ENCODE measurements at regions not wholly inside any gene's neighbourhood (a gene's known extent, or its start where the extent isn't known, plus 50 kb on each side); places are given as distances from the start of the nearest gene placed in this dataset.

GRCh38 chr6:128597956-128598355, 77.6 kb upstream of the PTPRK start:
- intact Hi-C loops (cut with DNase I; ENCODE audit: low total_unique reads) = no loop called here
- DNase-seq = no peak
- H3K9me3 ChIP-seq = no peaks in the 10 kb centered on the region
- no peaks in the 10 kb centered on the region for H3K4me1 ChIP-seq
- H3K4me3 ChIP-seq = no peak overlapping the region
- H3K27ac ChIP-seq = no peak overlapping the region
- no peaks in the 10 kb centered on the region for H3K36me3 ChIP-seq
- no peaks in the 10 kb centered on the region for H3K27me3 ChIP-seq (replicated peaks in 1 of 7)
- TF ChIP-seq POLR2AphosphoS5 (IDR thresholded peaks at IDR 0.05) (no peak), CTCF (IDR thresholded peaks at IDR 0.05 in 8 of 11, conservative IDR thresholded peaks at IDR 0.05 in 3 of 11) (no peak), POLR2A (IDR thresholded peaks at IDR 0.05) (no peak)

- no peak overlapping the region for H3K4me3 ChIP-seq
- TF ChIP-seq CTCF (IDR thresholded peaks at IDR 0.05 in 8 of 11, conservative IDR thresholded peaks at IDR 0.05 in 3 of 11) (no peak), POLR2AphosphoS5 (IDR thresholded peaks at IDR 0.05) (no peak), POLR2A (IDR thresholded peaks at IDR 0.05) (no peak)
- H3K36me3 ChIP-seq = no peaks in the 10 kb centered on the region
- DNase-seq = no peak
- no peaks in the 10 kb centered on the region for H3K27me3 ChIP-seq (replicated peaks in 1 of 7)
- intact Hi-C loops (cut with DNase I; ENCODE audit: low total_unique reads) = no loop called here
- no peaks in the 10 kb centered on the region for H3K4me1 ChIP-seq
- H3K9me3 ChIP-seq = peaks cover 0 to 2% (median 0%) of the 10 kb centered on the region in 8 donors
- no peak overlapping the region for H3K27ac ChIP-seq
Measured at GRCh38 chr6:128597004-128597403, 76.6 kb upstream of the PTPRK start.

GRCh38 chr6:128595544-128595943, 75.1 kb upstream of the PTPRK start:
- no peak for DNase-seq
- WGBS, 5 donors = 78 to 91% (median 86%) methylated on average over 1 of the region's 1 CpG
- no peak for TF ChIP-seq POLR2A (IDR thresholded peaks at IDR 0.05)
- TF ChIP-seq POLR2AphosphoS5 (IDR thresholded peaks at IDR 0.05) = no peak
- no peak for TF ChIP-seq CTCF (IDR thresholded peaks at IDR 0.05 in 8 of 11, conservative IDR thresholded peaks at IDR 0.05 in 3 of 11)
- Histone ChIP-seq H3K9me3 (peaks cover 0 to 9% (median 4%) of the 10 kb centered on the region in 8 donors), H3K4me3 (no peak overlapping the region), H3K27me3 (replicated peaks in 1 of 7) (no peaks in the 10 kb centered on the region), H3K4me1 (no peaks in the 10 kb centered on the region), H3K27ac (no peak overlapping the region), H3K36me3 (no peaks in the 10 kb centered on the region)
- intact Hi-C loops (cut with DNase I; ENCODE audit: low total_unique reads) = no loop called here

GRCh38 chr6:128586095-128586494, 65.7 kb upstream of the PTPRK start:
- 54 to 88% (median 65%) methylated on average over 1 of the region's 1 CpG for WGBS, 5 donors
- H3K4me3 ChIP-seq = no peak overlapping the region
- TF ChIP-seq POLR2A (IDR thresholded peaks at IDR 0.05) (no peak), CTCF (IDR thresholded peaks at IDR 0.05 in 8 of 11, conservative IDR thresholded peaks at IDR 0.05 in 3 of 11) (no peak), POLR2AphosphoS5 (IDR thresholded peaks at IDR 0.05) (no peak)
- peaks cover 0 to 24% (median 3%) of the 10 kb centered on the region in 8 donors for H3K9me3 ChIP-seq
- H3K36me3 ChIP-seq = no peaks in the 10 kb centered on the region
- H3K4me1 ChIP-seq = no peaks in the 10 kb centered on the region
- no peak overlapping the region for H3K27ac ChIP-seq
- no peak for DNase-seq
- intact Hi-C loops (cut with DNase I; ENCODE audit: low total_unique reads) = no loop called here
- no peaks in the 10 kb centered on the region for H3K27me3 ChIP-seq (replicated peaks in 1 of 7)
